ENCODE measurements at regions not wholly inside any gene's neighbourhood (a gene's known extent, or its start where the extent isn't known, plus 50 kb on each side); places are given as distances from the start of the nearest gene placed in this dataset.

DNA sequence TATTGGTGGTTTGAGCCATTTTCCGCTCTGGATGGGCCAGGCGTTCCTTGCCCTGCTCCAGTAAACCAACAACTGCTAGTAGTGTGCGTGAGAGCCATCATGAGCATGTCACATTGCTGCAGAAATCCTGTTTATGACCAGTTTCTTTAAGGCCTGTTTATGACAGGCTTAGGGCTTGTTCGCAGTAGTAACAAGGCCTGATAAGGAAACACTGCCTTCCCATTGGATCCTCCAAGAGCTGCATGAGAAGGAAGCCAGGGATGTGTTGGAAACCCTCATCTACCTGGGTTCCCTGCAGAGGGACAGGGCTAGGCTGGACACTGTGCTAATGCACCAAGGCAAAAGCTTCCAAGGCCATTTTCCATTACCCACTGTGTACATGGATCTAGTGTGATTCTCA lies 153.9 kb downstream of the ZNF518B start:
- ChIA-PET POLR2A (ENCODE audit: low non-redundant PET) (no interaction called here), CTCF (no interaction called here)
- no peak overlapping the region for H3K27ac ChIP-seq
- no peak for DNase-seq (ENCODE audit: low spot score)
- TF ChIP-seq, protein P1, sequence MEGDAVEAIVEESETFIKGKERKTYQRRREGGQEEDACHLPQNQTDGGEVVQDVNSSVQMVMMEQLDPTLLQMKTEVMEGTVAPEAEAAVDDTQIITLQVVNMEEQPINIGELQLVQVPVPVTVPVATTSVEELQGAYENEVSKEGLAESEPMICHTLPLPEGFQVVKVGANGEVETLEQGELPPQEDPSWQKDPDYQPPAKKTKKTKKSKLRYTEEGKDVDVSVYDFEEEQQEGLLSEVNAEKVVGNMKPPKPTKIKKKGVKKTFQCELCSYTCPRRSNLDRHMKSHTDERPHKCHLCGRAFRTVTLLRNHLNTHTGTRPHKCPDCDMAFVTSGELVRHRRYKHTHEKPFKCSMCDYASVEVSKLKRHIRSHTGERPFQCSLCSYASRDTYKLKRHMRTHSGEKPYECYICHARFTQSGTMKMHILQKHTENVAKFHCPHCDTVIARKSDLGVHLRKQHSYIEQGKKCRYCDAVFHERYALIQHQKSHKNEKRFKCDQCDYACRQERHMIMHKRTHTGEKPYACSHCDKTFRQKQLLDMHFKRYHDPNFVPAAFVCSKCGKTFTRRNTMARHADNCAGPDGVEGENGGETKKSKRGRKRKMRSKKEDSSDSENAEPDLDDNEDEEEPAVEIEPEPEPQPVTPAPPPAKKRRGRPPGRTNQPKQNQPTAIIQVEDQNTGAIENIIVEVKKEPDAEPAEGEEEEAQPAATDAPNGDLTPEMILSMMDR (conservative IDR thresholded peaks at IDR 0.05; ENCODE audit: low read depth) = no peak

DNA sequence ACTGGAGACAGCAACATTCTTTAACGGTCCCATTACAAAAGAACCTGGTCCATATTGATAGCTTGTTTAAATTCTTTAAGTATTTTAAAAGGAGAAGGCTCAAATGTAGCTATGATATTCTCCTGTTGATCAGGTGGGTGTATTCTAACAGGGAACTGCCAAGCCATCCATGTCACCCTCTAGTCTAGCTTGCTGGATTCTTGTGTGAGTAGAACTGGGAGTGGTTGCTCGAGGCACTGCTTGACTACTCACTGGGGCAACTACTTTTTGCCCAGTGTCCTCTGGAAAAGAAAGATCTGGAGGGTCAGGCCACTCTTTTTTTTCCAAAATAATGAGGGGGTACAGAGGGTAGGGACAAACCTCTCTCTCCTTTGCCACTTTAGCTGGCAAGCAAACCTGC lies 155.1 kb downstream of the ZNF518B start:
- POLR2A ChIA-PET (ENCODE audit: low non-redundant PET) = no interaction called here
- H3K27ac ChIP-seq = no peak overlapping the region
- TF ChIP-seq, protein P1 (conservative IDR thresholded peaks at IDR 0.05; ENCODE audit: low read depth) = no peak
- CTCF ChIA-PET = interaction anchor here (0.6 kb wide), 1 partner anchor 76 kb away, joined by 3 read pairs; no protein-coding TSS in a partner anchor
- no peak for DNase-seq (ENCODE audit: low spot score)

DNA sequence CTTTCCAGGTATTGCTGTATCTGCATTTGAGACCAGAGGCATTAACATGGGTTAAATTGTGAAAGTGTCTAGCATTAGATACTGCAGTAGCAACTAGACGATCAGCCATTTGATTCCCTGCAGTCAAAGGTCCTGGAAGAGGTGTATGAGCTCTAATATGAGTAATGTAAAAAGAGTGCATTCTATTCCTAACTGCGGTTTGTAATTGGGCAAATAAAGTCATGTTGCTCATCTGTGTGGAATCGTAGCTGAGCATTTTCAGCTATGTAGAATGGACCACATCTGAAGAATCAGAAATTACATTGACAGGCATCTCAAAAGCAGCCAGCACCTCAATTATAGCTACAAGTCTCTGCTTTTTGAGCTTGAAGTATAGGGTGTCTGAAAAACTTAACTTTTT lies 157.6 kb downstream of the ZNF518B start:
- no peak for DNase-seq (ENCODE audit: low spot score)
- ChIA-PET CTCF (no interaction called here), POLR2A (ENCODE audit: low non-redundant PET) (no interaction called here)
- H3K27ac ChIP-seq = no peak overlapping the region
- TF ChIP-seq, protein P1 (conservative IDR thresholded peaks at IDR 0.05; ENCODE audit: low read depth) = no peak

- ChIA-PET POLR2A (ENCODE audit: low non-redundant PET) (no interaction called here), CTCF (no interaction called here)
- no peak overlapping the region for H3K27ac ChIP-seq
- DNase-seq (ENCODE audit: low spot score) = no peak
- TF ChIP-seq, protein P1 (conservative IDR thresholded peaks at IDR 0.05; ENCODE audit: low read depth) = no peak
Measured at GRCh38 chr4:10298681-10299080, 158.5 kb downstream of the ZNF518B start.

GRCh38 chr4:10296730-10297129 lies 160.5 kb downstream of the ZNF518B start:
- CTCF ChIA-PET = no interaction called here
- TF ChIP-seq, protein P1 (conservative IDR thresholded peaks at IDR 0.05; ENCODE audit: low read depth) = no peak
- no peak for DNase-seq (ENCODE audit: low spot score)
- no peak overlapping the region for H3K27ac ChIP-seq
- POLR2A ChIA-PET (ENCODE audit: low non-redundant PET) = no interaction called here

- no peak for DNase-seq (ENCODE audit: low spot score)
- ChIA-PET POLR2A (ENCODE audit: low non-redundant PET) (no interaction called here), CTCF (interaction anchor here (0.9 kb wide), 1 partner anchor 141 kb away, joined by 3 read pairs; no protein-coding TSS in a partner anchor)
- TF ChIP-seq, protein P1 (conservative IDR thresholded peaks at IDR 0.05; ENCODE audit: low read depth) = no peak
- H3K27ac ChIP-seq = no peak overlapping the region
Measured at GRCh38 chr4:10295301-10295700, 161.9 kb downstream of the ZNF518B start.

DNA sequence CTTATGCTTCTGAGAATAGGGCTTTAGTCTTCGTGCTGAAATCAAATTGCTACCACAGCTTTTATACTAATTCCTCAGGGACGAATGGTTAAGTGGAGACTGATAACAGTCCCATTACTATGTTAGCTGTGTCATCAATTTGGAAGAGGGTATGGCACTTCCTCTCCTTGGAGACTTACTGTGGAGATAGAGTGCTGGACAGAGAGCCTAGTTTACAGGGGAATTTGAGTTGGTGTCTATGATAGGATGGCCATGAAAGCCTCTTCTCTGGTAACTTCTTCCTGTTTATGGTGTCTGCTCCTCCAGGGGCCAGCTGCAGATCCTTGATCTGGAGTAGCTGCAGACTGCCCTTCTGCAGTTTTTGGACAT lies 167.7 kb downstream of the ZNF518B start:
- ChIA-PET CTCF (no interaction called here), POLR2A (ENCODE audit: low non-redundant PET) (no interaction called here)
- no peak overlapping the region for H3K27ac ChIP-seq
- TF ChIP-seq, protein P1 (conservative IDR thresholded peaks at IDR 0.05; ENCODE audit: low read depth) = no peak
- DNase-seq (ENCODE audit: low spot score) = no peak
